ENCODE measurements at regions not wholly inside any gene's neighbourhood (a gene's known extent, or its start where the extent isn't known, plus 50 kb on each side); places are given as distances from the start of the nearest gene placed in this dataset.

- DNase-seq (ENCODE audit: low read depth) = no peak
- TF ChIP-seq CTCF (IDR thresholded peaks at IDR 0.05; ENCODE audit: control insufficient read depth, extremely low read depth, insufficient read depth) = no peak
- H3K4me3 ChIP-seq (ENCODE audit: low read depth, low read length) = no peak overlapping the region
Measured at GRCh38 chr10:80739963-80740715, 202.4 kb downstream of the SH2D4B start.

GRCh38 chr10:80741278-80741677 lies 203.6 kb downstream of the SH2D4B start:
- no peak for DNase-seq (ENCODE audit: low read depth)
- TF ChIP-seq CTCF (IDR thresholded peaks at IDR 0.05; ENCODE audit: control insufficient read depth, extremely low read depth, insufficient read depth) = no peak
- H3K4me3 ChIP-seq (ENCODE audit: low read depth, low read length) = no peak overlapping the region

- DNase-seq (ENCODE audit: low read depth) = no peak
- H3K4me3 ChIP-seq (ENCODE audit: low read depth, low read length) = no peak overlapping the region
- TF ChIP-seq CTCF (IDR thresholded peaks at IDR 0.05; ENCODE audit: control insufficient read depth, extremely low read depth, insufficient read depth) = no peak
Measured at GRCh38 chr10:80750268-80750667, 212.6 kb downstream of the SH2D4B start.

- DNase-seq (ENCODE audit: low read depth) = no peak
- TF ChIP-seq CTCF (IDR thresholded peaks at IDR 0.05; ENCODE audit: control insufficient read depth, extremely low read depth, insufficient read depth) = no peak
Measured at GRCh38 chr10:80751940-80752339, 214.2 kb downstream of the SH2D4B start.

GRCh38 chr10:80753612-80754011 lies 215.9 kb downstream of the SH2D4B start:
- DNase-seq (ENCODE audit: low read depth) = no peak
- no peak overlapping the region for H3K4me3 ChIP-seq (ENCODE audit: low read depth, low read length)
- TF ChIP-seq CTCF (IDR thresholded peaks at IDR 0.05; ENCODE audit: control insufficient read depth, extremely low read depth, insufficient read depth) = no peak

More at GRCh38 chr10:80751940-80752339, 214.2 kb downstream of the SH2D4B start:
- H3K4me3 ChIP-seq (ENCODE audit: low read depth, low read length) = no peak overlapping the region

- no peak for DNase-seq (ENCODE audit: low read depth)
- no peak for TF ChIP-seq CTCF (IDR thresholded peaks at IDR 0.05; ENCODE audit: control insufficient read depth, extremely low read depth, insufficient read depth)
- H3K4me3 ChIP-seq (ENCODE audit: low read depth, low read length) = no peak overlapping the region
Measured at GRCh38 chr10:80755893-80756292, 218.2 kb downstream of the SH2D4B start.

- no peak for TF ChIP-seq CTCF (IDR thresholded peaks at IDR 0.05; ENCODE audit: control insufficient read depth, extremely low read depth, insufficient read depth)
- DNase-seq (ENCODE audit: low read depth) = no peak
- H3K4me3 ChIP-seq (ENCODE audit: low read depth, low read length) = no peak overlapping the region
Measured at GRCh38 chr10:80759693-80760092, 222.0 kb downstream of the SH2D4B start.

Data from LNCaP clone FGC (cell line).